LNCaP clone FGC (cell line): ENCODE measurements at regions not wholly inside any gene's neighbourhood (a gene's known extent, or its start where the extent isn't known, plus 50 kb on each side); places are given as distances from the start of the nearest gene placed in this dataset.
A peak's percentile ranks its signal among the peaks of the same experiment; 100 is the strongest.
"Not testable (repeated sequence)": the region's sequence is repeated elsewhere in the genome, so short reads cannot be mapped to it uniquely, and the experiment has no call there.

Experiments
- DNase-seq: peaks from one replicate; pipeline ENCODE4 v3.0.0-alpha.2; 2011; ENCODE audit warnings: low read depth
- H3K4me3 ChIP-seq: 2 replicates; pipeline ENCODE4 v1.5.1; 2011; ENCODE audit warnings: mild to moderate bottlenecking, low read depth, low read length, control low read depth
- TF ChIP-seq, protein P1 (sequence below): IDR thresholded peaks from 2 replicates; pipeline ENCODE4 v1.5.1; 2012; ENCODE audit warnings: mild to moderate bottlenecking; ENCODE audit not compliant: control insufficient read depth, insufficient read depth; ENCODE audit errors: extremely low read depth

DNA sequence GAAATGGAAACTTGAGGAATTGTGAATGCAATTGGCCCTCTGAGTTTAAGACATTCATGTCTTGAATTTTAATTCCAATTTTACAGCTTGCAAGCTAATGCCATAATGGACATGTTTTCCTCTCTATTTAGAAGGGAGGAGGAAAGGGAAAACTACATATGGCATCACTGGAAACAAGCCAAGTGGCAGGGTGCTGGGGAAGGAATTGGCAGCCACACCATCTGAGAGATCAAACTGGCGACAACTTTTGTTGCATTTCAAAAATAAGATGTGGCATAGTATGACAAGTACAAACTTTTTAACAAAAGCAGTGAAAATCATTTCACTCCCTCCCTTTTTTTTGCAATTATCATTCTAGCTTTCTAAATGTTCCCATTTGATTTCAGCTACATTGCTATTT, 615.6 kb downstream of the CENPC start:
- TF ChIP-seq, protein P1, sequence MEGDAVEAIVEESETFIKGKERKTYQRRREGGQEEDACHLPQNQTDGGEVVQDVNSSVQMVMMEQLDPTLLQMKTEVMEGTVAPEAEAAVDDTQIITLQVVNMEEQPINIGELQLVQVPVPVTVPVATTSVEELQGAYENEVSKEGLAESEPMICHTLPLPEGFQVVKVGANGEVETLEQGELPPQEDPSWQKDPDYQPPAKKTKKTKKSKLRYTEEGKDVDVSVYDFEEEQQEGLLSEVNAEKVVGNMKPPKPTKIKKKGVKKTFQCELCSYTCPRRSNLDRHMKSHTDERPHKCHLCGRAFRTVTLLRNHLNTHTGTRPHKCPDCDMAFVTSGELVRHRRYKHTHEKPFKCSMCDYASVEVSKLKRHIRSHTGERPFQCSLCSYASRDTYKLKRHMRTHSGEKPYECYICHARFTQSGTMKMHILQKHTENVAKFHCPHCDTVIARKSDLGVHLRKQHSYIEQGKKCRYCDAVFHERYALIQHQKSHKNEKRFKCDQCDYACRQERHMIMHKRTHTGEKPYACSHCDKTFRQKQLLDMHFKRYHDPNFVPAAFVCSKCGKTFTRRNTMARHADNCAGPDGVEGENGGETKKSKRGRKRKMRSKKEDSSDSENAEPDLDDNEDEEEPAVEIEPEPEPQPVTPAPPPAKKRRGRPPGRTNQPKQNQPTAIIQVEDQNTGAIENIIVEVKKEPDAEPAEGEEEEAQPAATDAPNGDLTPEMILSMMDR, result no peak
- no peak for DNase-seq
- no peak overlapping the region for H3K4me3 ChIP-seq

DNA sequence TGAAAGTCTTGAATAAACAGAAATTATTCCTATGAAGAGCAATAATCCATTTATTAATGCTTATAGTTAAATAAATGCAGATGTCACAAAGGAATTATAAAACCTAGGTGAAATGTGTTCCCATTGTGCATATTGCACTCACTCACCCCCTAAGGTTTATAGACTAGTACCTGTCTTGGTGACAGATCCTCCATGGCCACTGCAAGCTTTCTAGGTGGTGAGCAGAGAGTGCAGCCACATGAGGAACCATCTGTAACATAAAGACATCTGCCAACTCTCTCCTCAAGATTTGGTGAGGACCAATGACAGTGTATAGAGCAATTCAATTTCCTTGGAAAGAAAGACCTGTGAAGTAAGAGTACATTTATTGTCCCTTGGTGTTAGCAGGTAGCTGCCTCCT, 616.4 kb downstream of the CENPC start:
- DNase-seq, H3K4me3 ChIP-seq: not testable (repeated sequence)

DNA sequence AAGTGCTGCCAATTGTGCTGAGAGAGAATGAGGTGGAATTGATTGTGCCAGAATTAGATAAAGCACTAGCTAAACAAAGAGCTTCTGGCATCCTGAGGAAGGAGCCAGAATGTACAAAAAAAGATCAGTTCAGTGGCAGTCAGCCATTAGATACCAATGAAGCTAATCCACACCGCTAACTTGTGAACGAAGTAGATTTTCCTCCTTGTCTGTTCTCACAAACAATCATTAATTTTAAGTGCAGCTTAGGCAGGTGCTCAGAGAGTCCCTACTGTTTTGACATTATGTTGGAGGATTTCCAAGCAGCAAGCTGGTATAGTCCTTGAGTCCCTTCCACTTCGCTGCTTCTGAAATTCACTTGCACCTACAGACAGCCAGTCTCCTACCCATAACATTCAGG, 617.4 kb downstream of the CENPC start:
- H3K4me3 ChIP-seq, result no peak overlapping the region
- DNase-seq, result peak; percentile 10
- TF ChIP-seq, protein P1, result no peak

DNA sequence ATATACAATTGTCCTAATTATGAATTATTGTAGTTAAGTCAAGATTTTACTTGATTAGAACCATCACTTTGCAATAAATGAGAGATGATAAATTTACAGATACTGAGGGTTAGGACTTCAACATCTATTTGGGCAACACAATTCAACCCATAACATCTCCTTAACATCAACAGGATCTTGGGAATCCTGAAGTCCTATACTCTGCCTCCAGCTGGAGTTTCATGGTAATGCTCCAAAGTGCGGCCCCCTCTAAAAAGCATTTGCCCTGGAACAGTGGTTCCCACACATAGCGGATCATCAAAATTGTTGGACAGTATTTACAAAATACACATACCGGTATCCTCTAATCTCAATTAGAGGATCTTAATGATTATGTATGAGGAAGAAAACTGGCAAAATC, 618.6 kb downstream of the CENPC start:
- TF ChIP-seq, protein P1, result no peak

DNA sequence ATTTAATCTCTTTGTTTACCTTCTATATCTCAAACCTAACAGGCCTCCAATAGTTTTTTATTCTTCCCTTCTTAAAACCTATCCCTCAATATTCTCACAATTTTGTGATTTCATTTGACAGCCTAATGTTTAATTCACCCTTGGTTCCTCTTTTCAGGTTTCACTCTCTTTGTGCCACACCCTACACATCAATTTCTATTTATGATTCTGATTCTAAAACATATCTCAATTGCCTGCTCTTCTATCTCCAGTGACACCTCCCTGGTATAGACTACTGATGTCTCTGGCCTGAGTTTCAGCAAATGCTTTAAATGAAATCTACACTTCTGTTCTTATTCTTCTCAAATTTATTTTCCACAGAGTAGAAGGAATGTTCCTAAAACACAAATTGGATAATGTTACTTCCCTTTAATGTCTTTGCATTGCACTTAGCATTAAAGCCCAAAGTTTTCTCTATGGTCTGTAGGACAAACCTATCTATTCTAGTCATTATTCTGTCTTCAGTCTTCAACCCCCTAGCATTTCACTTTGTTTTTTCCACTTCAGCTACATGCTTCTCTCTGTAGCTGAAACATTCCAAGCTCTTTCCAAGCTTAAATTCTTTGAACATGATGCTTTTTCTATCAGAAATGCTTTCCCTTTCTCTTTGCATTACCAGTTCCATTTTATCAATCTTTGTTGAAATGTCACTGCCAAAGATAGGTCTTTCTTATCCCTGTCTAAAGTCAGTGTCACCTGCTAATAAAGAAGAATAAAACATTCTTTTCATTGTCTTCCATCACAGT, 622.0 kb downstream of the CENPC start:
- H3K4me3 ChIP-seq, result no peak overlapping the region
- TF ChIP-seq, protein P1, result no peak
- DNase-seq, result no peak

More for the DNA sequence above, 618.6 kb downstream of the CENPC start:
- no peak overlapping the region for H3K4me3 ChIP-seq
- DNase-seq, result no peak

DNA sequence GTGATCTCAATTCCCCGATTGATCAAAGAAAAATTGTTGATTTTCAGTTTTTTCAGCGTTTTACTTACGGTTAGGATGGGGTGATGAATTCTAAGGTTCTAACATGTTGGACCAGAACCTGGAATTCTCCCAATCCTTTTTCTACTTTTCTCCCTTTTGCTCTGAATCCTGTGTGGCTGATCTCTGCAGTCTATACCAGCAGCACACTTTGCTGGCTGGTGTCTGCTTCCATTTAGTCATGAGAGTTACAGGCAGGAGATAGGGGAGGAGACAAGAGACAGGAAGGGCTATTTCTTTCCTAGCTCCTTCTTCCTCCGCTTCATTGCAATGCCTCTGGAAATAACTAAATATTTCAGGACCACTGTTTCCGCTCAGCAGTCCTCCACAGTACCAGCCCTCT, 623.9 kb downstream of the CENPC start:
- TF ChIP-seq, protein P1, result no peak
- DNase-seq, result no peak
- H3K4me3 ChIP-seq, result no peak overlapping the region

DNA sequence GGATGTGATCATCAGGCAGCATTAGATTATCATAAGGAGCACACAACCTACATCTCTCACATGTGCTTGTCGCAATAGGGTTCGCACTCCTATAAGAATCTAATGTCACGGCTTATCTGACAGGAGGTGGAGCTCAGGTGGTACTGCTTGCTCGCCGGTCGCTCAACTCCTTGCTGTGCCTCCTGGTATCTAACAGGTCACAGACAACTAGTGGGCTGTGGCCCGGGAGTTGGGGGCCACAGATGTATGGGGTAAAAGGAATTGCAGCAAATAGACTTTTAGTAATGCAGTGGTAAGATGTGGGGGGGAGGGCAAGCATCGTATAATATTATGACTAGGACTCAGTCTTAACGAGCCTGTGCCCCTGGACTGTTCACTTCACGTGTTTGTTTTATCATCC, 624.8 kb downstream of the CENPC start:
- no peak overlapping the region for H3K4me3 ChIP-seq
- no peak for DNase-seq
- TF ChIP-seq, protein P1, result no peak
